NT2/D1 (cell line): ENCODE measurements at regions not wholly inside any gene's neighbourhood (a gene's known extent, or its start where the extent isn't known, plus 50 kb on each side); places are given as distances from the start of the nearest gene placed in this dataset.

Source experiments
- YY1 ChIP-seq: IDR thresholded peaks from 2 replicates; pipeline ENCODE4 v1.6.1; 2011; ENCODE audit not compliant: insufficient read length, insufficient read depth
- ZNF274 ChIP-seq: IDR thresholded peaks from 2 replicates; pipeline ENCODE4 v1.6.1; 2011; ENCODE audit warnings: mild to moderate bottlenecking, low read depth, low read length

DNA sequence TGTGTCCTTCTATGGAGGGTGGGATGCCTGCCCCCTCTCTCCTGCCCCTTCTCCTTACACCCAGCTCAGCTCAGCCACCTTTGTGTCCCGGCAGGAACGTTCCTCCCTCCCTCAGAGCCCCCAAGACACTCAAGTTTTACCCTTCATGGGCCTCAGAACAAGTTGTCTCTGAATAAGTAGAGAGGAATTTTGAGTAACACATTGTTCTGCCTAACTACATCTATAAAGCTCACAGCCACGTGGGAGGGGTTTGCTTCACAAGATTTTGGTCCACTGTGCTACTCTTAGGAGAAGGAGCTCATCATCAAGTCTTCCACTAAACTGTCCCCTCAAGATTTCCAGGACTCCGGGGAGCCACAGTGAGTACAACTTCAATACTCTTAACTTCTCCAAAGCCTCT is 51.6 kb upstream of the ZNF32 start:
- TF ChIP-seq ZNF274, result no peak
- no peak for TF ChIP-seq YY1
